Stomach (tissue), 4 donors: ENCODE measurements at regions not wholly inside any gene's neighbourhood (a gene's known extent, or its start where the extent isn't known, plus 50 kb on each side); places are given as distances from the start of the nearest gene placed in this dataset.

Experiments
- EP300 ChIP-seq: sonication (generic); formaldehyde crosslinking; IDR thresholded peaks from one replicate; pipeline ENCODE4 v1.6.1; 2017; ENCODE audit warnings: antibody characterized with exemption
- TF ChIP-seq, protein P1 (sequence below), 7 experiments: fragments of 450-650 bp in 4 of 7; fragments of 200-600 bp in 3 of 7; sonication (generic) in 3 of 7; IDR thresholded peaks; one replicate each; pipeline ENCODE4 v1.5.1; 2016 to 2019; ENCODE audit warnings: antibody characterized with exemption in 7 of 7, control low read depth in 2 of 7, mild to moderate bottlenecking in 1 of 7

DNA sequence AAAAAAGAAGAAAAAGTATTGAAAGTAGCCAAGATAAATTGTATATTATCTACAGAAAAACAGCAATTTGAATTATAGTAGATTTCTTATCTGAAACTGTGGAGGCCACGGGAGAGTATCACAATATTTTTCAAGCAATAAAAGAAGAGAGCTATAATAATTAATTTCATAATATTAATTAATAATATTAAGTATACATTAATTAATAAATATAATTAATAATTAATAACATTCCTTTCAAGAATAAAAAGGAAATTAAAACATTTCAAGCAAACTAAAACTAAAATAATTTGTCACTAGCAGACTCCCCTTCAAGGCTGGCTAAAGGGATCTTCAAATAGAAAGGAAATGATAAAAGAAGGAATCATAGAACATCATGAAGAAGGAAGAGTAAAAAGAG lies 372.7 kb upstream of the KYNU start:
- TF ChIP-seq EP300, result no peak
- TF ChIP-seq, protein P1, sequence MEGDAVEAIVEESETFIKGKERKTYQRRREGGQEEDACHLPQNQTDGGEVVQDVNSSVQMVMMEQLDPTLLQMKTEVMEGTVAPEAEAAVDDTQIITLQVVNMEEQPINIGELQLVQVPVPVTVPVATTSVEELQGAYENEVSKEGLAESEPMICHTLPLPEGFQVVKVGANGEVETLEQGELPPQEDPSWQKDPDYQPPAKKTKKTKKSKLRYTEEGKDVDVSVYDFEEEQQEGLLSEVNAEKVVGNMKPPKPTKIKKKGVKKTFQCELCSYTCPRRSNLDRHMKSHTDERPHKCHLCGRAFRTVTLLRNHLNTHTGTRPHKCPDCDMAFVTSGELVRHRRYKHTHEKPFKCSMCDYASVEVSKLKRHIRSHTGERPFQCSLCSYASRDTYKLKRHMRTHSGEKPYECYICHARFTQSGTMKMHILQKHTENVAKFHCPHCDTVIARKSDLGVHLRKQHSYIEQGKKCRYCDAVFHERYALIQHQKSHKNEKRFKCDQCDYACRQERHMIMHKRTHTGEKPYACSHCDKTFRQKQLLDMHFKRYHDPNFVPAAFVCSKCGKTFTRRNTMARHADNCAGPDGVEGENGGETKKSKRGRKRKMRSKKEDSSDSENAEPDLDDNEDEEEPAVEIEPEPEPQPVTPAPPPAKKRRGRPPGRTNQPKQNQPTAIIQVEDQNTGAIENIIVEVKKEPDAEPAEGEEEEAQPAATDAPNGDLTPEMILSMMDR (IDR thresholded peaks at IDR 0.05), result no peak
